NCI-H524 treated with DMSO at 0.1 percent for 48 hours (cell line): ENCODE measurements at regions not wholly inside any gene's neighbourhood (a gene's known extent, or its start where the extent isn't known, plus 50 kb on each side); places are given as distances from the start of the nearest gene placed in this dataset.

Experiments
- DNase-seq: peaks from one replicate; lab custom pipeline; 2025; lab: John Stamatoyannopoulos, UW

- no peak for DNase-seq
Observed at GRCh38 chr9:103919605-103920209, 174.4 kb upstream of the SMC2 start.

- no peak for DNase-seq
Observed at GRCh38 chr9:103928442-103928841, 165.7 kb upstream of the SMC2 start.

GRCh38 chr9:103941104-103941503 is 153.0 kb upstream of the SMC2 start:
- DNase-seq, result no peak

GRCh38 chr9:103942200-103942599 is 151.9 kb upstream of the SMC2 start:
- DNase-seq, result no peak

GRCh38 chr9:103942651-103943050 is 151.5 kb upstream of the SMC2 start:
- no peak for DNase-seq

GRCh38 chr9:103949096-103949495 is 145.0 kb upstream of the SMC2 start:
- no peak for DNase-seq

GRCh38 chr9:103977163-103977562 is 116.9 kb upstream of the SMC2 start:
- DNase-seq, result no peak

GRCh38 chr9:103978396-103978795 is 115.7 kb upstream of the SMC2 start:
- DNase-seq, result no peak

GRCh38 chr9:103981912-103982311 is 112.2 kb upstream of the SMC2 start:
- DNase-seq, result no peak

- no peak for DNase-seq
Observed at GRCh38 chr9:103985077-103985476, 109.0 kb upstream of the SMC2 start.

GRCh38 chr9:103988821-103989220 is 105.3 kb upstream of the SMC2 start:
- no peak for DNase-seq

GRCh38 chr9:103990311-103990710 is 103.8 kb upstream of the SMC2 start:
- DNase-seq, result no peak

GRCh38 chr9:103991001-103991400 is 103.1 kb upstream of the SMC2 start:
- DNase-seq, result no peak

- no peak for DNase-seq
Observed at GRCh38 chr9:103991698-103992097, 102.4 kb upstream of the SMC2 start.

GRCh38 chr9:103992938-103993579 is 101.0 kb upstream of the SMC2 start:
- DNase-seq, result no peak

- peak; percentile 84 for DNase-seq
Observed at GRCh38 chr9:103997856-103998370, 96.2 kb upstream of the SMC2 start.

- no peak for DNase-seq
Observed at GRCh38 chr9:103999375-104000062, 94.6 kb upstream of the SMC2 start.

GRCh38 chr9:104009826-104010225 is 84.3 kb upstream of the SMC2 start:
- no peak for DNase-seq

GRCh38 chr9:104022083-104022482 is 72.0 kb upstream of the SMC2 start:
- DNase-seq, result no peak

GRCh38 chr9:104025104-104025503 is 69.0 kb upstream of the SMC2 start:
- DNase-seq, result no peak

GRCh38 chr9:104025945-104026344 is 68.2 kb upstream of the SMC2 start:
- DNase-seq, result no peak

- no peak for DNase-seq
Observed at GRCh38 chr9:104027295-104027694, 66.8 kb upstream of the SMC2 start.

- no peak for DNase-seq
Observed at GRCh38 chr9:104028827-104029226, 65.3 kb upstream of the SMC2 start.
